SK-N-SH treated with all-trans-retinoic acid at 6 μM for 48 hours (cell line): ENCODE measurements at regions not wholly inside any gene's neighbourhood (a gene's known extent, or its start where the extent isn't known, plus 50 kb on each side); places are given as distances from the start of the nearest gene placed in this dataset.

Experiments used
- ATAC-seq: fragments of 200-7000 bp; cut with Tn5 transposase; 3 replicates; pipeline ENCODE4 v1.9.1; 2020; ENCODE audit warnings: mild to moderate bottlenecking, moderate library complexity
- BACH2 ChIP-seq: fragments of 250-450 bp; sonication (Bioruptor Pico); IDR thresholded peaks from 2 replicates; pipeline ENCODE4 v1.9.0; 2021; ENCODE audit warnings: mild to moderate bottlenecking, borderline replicate concordance
- CSDC2 ChIP-seq: fragments of 250-450 bp; sonication (Bioruptor Pico); IDR thresholded peaks from 2 replicates; pipeline ENCODE4 v1.5.0; 2020; ENCODE audit warnings: mild to moderate bottlenecking, moderate library complexity
- ESRRG ChIP-seq: fragments of 250-450 bp; sonication (Bioruptor Pico); IDR thresholded peaks from 2 replicates; pipeline ENCODE4 v1.6.1; 2021; ENCODE audit warnings: mild to moderate bottlenecking
- GLIS3 ChIP-seq: fragments of 250-450 bp; sonication (Bioruptor Pico); IDR thresholded peaks from 2 replicates; pipeline ENCODE4 v1.5.0; 2020; ENCODE audit warnings: mild to moderate bottlenecking, moderate library complexity
- ISL1 ChIP-seq: fragments of 250-450 bp; sonication (Bioruptor Pico); IDR thresholded peaks from 2 replicates; pipeline ENCODE4 v2.1.2; 2022; ENCODE audit warnings: mild to moderate bottlenecking, moderate library complexity
- OSR1 ChIP-seq: fragments of 250-450 bp; sonication (Bioruptor Pico); IDR thresholded peaks from 2 replicates; pipeline ENCODE4 v1.8.0; 2022; ENCODE audit warnings: moderate library complexity, mild to moderate bottlenecking, inconsistent platforms
- PATZ1 ChIP-seq: fragments of 250-450 bp; sonication (Bioruptor Pico); IDR thresholded peaks from 2 replicates; pipeline ENCODE4 v1.8.0; 2020; ENCODE audit warnings: mild to moderate bottlenecking, moderate library complexity, borderline replicate concordance
- POU6F1 ChIP-seq: fragments of 250-450 bp; sonication (Bioruptor Pico); IDR thresholded peaks from 2 replicates; pipeline ENCODE4 v1.8.0; 2021; ENCODE audit warnings: low read depth, mild to moderate bottlenecking, moderate library complexity, borderline replicate concordance
- PPARA ChIP-seq: fragments of 250-450 bp; sonication (Bioruptor Pico); IDR thresholded peaks from 2 replicates; pipeline ENCODE4 v1.5.0; 2020; ENCODE audit warnings: mild to moderate bottlenecking, borderline replicate concordance
- RARB ChIP-seq: fragments of 250-450 bp; sonication (Bioruptor Pico); IDR thresholded peaks from 2 replicates; pipeline ENCODE4 v1.8.0; 2021; ENCODE audit warnings: mild to moderate bottlenecking, moderate library complexity
- SNAI2 ChIP-seq: fragments of 250-450 bp; sonication (Bioruptor Pico); IDR thresholded peaks from 2 replicates; pipeline ENCODE4 v1.5.0; 2020; ENCODE audit warnings: mild to moderate bottlenecking, moderate library complexity
- TCF4 ChIP-seq: fragments of 250-450 bp; sonication (Bioruptor Pico); IDR thresholded peaks from 2 replicates; pipeline ENCODE4 v1.8.0; 2021; ENCODE audit warnings: mild to moderate bottlenecking, moderate library complexity, borderline replicate concordance
- TOX ChIP-seq: fragments of 250-450 bp; sonication (Bioruptor Pico); IDR thresholded peaks from 2 replicates; pipeline ENCODE4 v1.8.0; 2021; ENCODE audit warnings: mild to moderate bottlenecking, moderate library complexity, borderline replicate concordance
- TSHZ2 ChIP-seq: fragments of 250-450 bp; sonication (Bioruptor Pico); IDR thresholded peaks from 2 replicates; pipeline ENCODE4 v1.5.0; 2020; ENCODE audit warnings: mild to moderate bottlenecking, moderate library complexity
- ZC3H10 ChIP-seq: fragments of 250-450 bp; sonication (Bioruptor Pico); IDR thresholded peaks from 2 replicates; pipeline ENCODE4 v1.5.1; 2021; ENCODE audit warnings: mild to moderate bottlenecking, moderate library complexity
- ZFP3 ChIP-seq: fragments of 250-450 bp; sonication (Bioruptor Pico); IDR thresholded peaks from 2 replicates; pipeline ENCODE4 v1.5.0; 2020; ENCODE audit warnings: mild to moderate bottlenecking, moderate library complexity
- ZFP30 ChIP-seq: fragments of 450-650 bp; formaldehyde crosslinking; IDR thresholded peaks from 2 replicates; pipeline ENCODE4 v1.5.0; 2022; ENCODE audit warnings: mild to moderate bottlenecking, moderate library complexity
- ZNF565 ChIP-seq: fragments of 450-650 bp; formaldehyde crosslinking; conservative IDR thresholded peaks from 2 replicates; pipeline ENCODE4 v1.5.0; 2020; ENCODE audit warnings: low read depth, mild to moderate bottlenecking, moderate library complexity
- ZNF70 ChIP-seq: fragments of 450-650 bp; formaldehyde crosslinking; IDR thresholded peaks from 2 replicates; pipeline ENCODE4 v1.5.0; 2020; ENCODE audit warnings: mild to moderate bottlenecking, moderate library complexity
- ZNF8 ChIP-seq: fragments of 450-650 bp; formaldehyde crosslinking; IDR thresholded peaks from 2 replicates; pipeline ENCODE4 v1.5.0; 2020; ENCODE audit warnings: mild to moderate bottlenecking, moderate library complexity
- TF ChIP-seq, protein P1 (sequence below): fragments of 250-450 bp; sonication (Bioruptor Pico); IDR thresholded peaks from 2 replicates; pipeline ENCODE4 v1.5.1; 2020; ENCODE audit warnings: low read depth, mild to moderate bottlenecking, moderate library complexity
- TF ChIP-seq, protein P2 (sequence below): fragments of 250-450 bp; sonication (Bioruptor Pico); IDR thresholded peaks from 2 replicates; pipeline ENCODE4 v1.5.1; 2021; ENCODE audit warnings: mild to moderate bottlenecking, moderate library complexity

GRCh38 chr2:8617048-8617447 lies 64.8 kb upstream of the ID2 start:
- TF ChIP-seq, protein P1, sequence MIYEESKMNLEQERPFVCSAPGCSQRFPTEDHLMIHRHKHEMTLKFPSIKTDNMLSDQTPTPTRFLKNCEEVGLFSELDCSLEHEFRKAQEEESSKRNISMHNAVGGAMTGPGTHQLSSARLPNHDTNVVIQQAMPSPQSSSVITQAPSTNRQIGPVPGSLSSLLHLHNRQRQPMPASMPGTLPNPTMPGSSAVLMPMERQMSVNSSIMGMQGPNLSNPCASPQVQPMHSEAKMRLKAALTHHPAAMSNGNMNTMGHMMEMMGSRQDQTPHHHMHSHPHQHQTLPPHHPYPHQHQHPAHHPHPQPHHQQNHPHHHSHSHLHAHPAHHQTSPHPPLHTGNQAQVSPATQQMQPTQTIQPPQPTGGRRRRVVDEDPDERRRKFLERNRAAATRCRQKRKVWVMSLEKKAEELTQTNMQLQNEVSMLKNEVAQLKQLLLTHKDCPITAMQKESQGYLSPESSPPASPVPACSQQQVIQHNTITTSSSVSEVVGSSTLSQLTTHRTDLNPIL (CRISPR knock-in tag) = no peak
- TF ChIP-seq TOX (CRISPR knock-in tag) = no peak
- TF ChIP-seq SNAI2 (CRISPR knock-in tag) = no peak
- no peak for TF ChIP-seq GLIS3 (CRISPR knock-in tag)
- no peak for TF ChIP-seq OSR1
- no peak for TF ChIP-seq BACH2 (CRISPR knock-in tag)
- TF ChIP-seq, protein P2, sequence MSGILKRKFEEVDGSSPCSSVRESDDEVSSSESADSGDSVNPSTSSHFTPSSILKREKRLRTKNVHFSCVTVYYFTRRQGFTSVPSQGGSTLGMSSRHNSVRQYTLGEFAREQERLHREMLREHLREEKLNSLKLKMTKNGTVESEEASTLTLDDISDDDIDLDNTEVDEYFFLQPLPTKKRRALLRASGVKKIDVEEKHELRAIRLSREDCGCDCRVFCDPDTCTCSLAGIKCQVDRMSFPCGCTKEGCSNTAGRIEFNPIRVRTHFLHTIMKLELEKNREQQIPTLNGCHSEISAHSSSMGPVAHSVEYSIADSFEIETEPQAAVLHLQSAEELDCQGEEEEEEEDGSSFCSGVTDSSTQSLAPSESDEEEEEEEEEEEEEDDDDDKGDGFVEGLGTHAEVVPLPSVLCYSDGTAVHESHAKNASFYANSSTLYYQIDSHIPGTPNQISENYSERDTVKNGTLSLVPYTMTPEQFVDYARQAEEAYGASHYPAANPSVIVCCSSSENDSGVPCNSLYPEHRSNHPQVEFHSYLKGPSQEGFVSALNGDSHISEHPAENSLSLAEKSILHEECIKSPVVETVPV = no peak
- no peak for TF ChIP-seq ZNF70
- no peak for TF ChIP-seq POU6F1 (CRISPR knock-in tag)
- no peak for TF ChIP-seq PATZ1
- no peak for TF ChIP-seq ESRRG (CRISPR knock-in tag)
- TF ChIP-seq ZC3H10 (CRISPR knock-in tag) = no peak
- TF ChIP-seq ZNF8 = no peak
- no peak for TF ChIP-seq TSHZ2 (CRISPR knock-in tag)
- no peak for TF ChIP-seq ZFP3 (CRISPR knock-in tag)
- TF ChIP-seq ZFP30 (CRISPR knock-in tag) = no peak
- TF ChIP-seq PPARA (CRISPR knock-in tag) = no peak
- TF ChIP-seq RARB (CRISPR knock-in tag) = no peak
- no peak for TF ChIP-seq ZNF565
- no peak for TF ChIP-seq ISL1 (CRISPR knock-in tag)
- no peak for ATAC-seq

DNA sequence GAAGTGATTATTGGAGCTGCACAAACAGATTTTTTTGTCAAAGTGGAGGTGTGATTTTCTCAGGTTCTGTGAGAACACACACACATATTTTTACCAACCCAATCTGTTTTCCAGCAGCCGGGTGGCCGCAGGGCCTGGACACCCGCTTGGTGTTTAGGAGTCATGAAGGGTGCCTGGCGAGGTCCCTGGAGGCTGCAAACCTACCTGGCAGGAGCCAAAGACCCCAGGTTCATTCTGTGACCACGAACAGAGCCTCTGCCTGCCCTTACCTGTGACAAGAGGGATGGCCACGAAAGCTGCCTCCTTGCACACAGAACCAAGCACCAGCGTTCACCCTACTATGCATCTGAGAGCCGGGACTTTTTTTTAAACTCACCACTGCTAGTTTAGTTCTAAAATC lies 64.3 kb upstream of the ID2 start:
- TF ChIP-seq SNAI2 (CRISPR knock-in tag) (no peak), OSR1 (no peak)

DNA sequence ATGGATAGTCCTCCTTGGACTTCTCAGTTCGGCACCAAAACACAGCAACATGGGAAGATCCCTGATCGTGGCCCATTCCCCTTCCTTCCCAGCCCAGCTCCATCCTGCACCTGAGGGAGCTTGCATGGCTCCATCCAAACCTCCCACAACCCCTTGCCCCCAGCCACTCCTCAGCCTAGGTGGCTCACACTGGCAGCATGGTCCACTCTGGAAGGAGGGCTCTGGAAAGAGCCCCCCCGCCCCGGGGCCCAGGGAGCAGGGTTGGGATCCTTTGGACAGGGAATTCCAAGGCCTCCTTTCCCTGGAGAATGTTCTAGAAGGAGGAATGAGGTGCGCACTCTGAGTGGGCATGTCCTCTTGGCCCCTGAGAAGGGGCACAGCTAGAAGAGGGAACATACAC lies 62.8 kb upstream of the ID2 start:
- no peak for ATAC-seq
- TF ChIP-seq SNAI2 (CRISPR knock-in tag) = no peak
- no peak for TF ChIP-seq TCF4 (CRISPR knock-in tag)
- TF ChIP-seq TOX (CRISPR knock-in tag) = no peak
- TF ChIP-seq, protein P1 (CRISPR knock-in tag) = no peak
- no peak for TF ChIP-seq OSR1
- TF ChIP-seq GLIS3 (CRISPR knock-in tag) = no peak
- no peak for TF ChIP-seq ZNF8
- no peak for TF ChIP-seq ZFP3 (CRISPR knock-in tag)
- TF ChIP-seq ZC3H10 (CRISPR knock-in tag) = no peak
- no peak for TF ChIP-seq POU6F1 (CRISPR knock-in tag)
- no peak for TF ChIP-seq RARB (CRISPR knock-in tag)
- no peak for TF ChIP-seq ZFP30 (CRISPR knock-in tag)
- no peak for TF ChIP-seq PATZ1
- no peak for TF ChIP-seq ESRRG (CRISPR knock-in tag)
- no peak for TF ChIP-seq ZNF565
- TF ChIP-seq, protein P2 = no peak
- TF ChIP-seq CSDC2 (CRISPR knock-in tag) = no peak

More for the DNA sequence above, 64.3 kb upstream of the ID2 start:
- ATAC-seq = no peak
